H9 (cell line): ENCODE measurements at regions not wholly inside any gene's neighbourhood (a gene's known extent, or its start where the extent isn't known, plus 50 kb on each side); places are given as distances from the start of the nearest gene placed in this dataset.

Source experiments
- DNase-seq: peaks from one replicate; pipeline ENCODE4 v3.0.0-alpha.2; 2017
- H2AFZ ChIP-seq: one replicate; pipeline ENCODE4 v1.6.1; 2013; ENCODE audit warnings: mild to moderate bottlenecking, low read length, control low read depth, moderate library complexity
- H2AK5ac ChIP-seq: 2 replicates; pipeline ENCODE4 v1.6.1; 2013; ENCODE audit warnings: low read length, control low read depth, mixed read lengths; ENCODE audit not compliant: insufficient read length
- H2BK120ac ChIP-seq: one replicate; pipeline ENCODE4 v1.6.1; 2013; ENCODE audit warnings: low read depth, mild to moderate bottlenecking, low read length, control low read depth, inconsistent platforms; ENCODE audit not compliant: poor library complexity, severe bottlenecking
- H2BK12ac ChIP-seq: 2 replicates; pipeline ENCODE4 v1.6.1; 2013; ENCODE audit warnings: low read length, control low read depth, mixed read lengths, low read depth; ENCODE audit not compliant: insufficient read length
- H2BK15ac ChIP-seq: 2 replicates; pipeline ENCODE4 v1.6.1; 2013; ENCODE audit warnings: low read depth, low read length, control low read depth
- H2BK20ac ChIP-seq: one replicate; pipeline ENCODE4 v1.6.1; 2013; ENCODE audit warnings: low read depth, mild to moderate bottlenecking, low read length, control low read depth, inconsistent platforms; ENCODE audit not compliant: poor library complexity, severe bottlenecking
- H2BK5ac ChIP-seq: 2 replicates; pipeline ENCODE4 v1.6.1; 2013; ENCODE audit warnings: low read length, control low read depth, mixed read lengths; ENCODE audit not compliant: insufficient read length
- H3K14ac ChIP-seq: 2 replicates; pipeline ENCODE4 v1.6.1; 2013; ENCODE audit warnings: low read length, control low read depth; ENCODE audit not compliant: insufficient read depth
- H3K18ac ChIP-seq: 2 replicates; pipeline ENCODE4 v1.6.1; 2013; ENCODE audit warnings: low read depth, mild to moderate bottlenecking, mixed read lengths, low read length, control low read depth; ENCODE audit not compliant: insufficient read length
- H3K23ac ChIP-seq: 2 replicates; pipeline ENCODE4 v1.6.1; 2013; ENCODE audit warnings: low read length, control low read depth, mixed read lengths, low read depth; ENCODE audit not compliant: insufficient read length
- H3K23me2 ChIP-seq: 2 replicates; pipeline ENCODE4 v1.6.1; 2013; ENCODE audit warnings: low read depth, mild to moderate bottlenecking, mixed read lengths, low read length, control low read depth; ENCODE audit not compliant: insufficient read length, poor library complexity, severe bottlenecking
- H3K27ac ChIP-seq: 2 replicates; pipeline ENCODE4 v1.5.1; 2013; ENCODE audit warnings: low read length, control low read depth, mixed read lengths, low read depth; ENCODE audit not compliant: insufficient read length
- H3K27me3 ChIP-seq: 2 replicates; pipeline ENCODE4 v1.6.1; 2013; ENCODE audit warnings: low read length, control low read depth, inconsistent platforms; ENCODE audit not compliant: insufficient read depth
- H3K4ac ChIP-seq: 2 replicates; pipeline ENCODE4 v1.6.1; 2013; ENCODE audit warnings: low read depth, mild to moderate bottlenecking, control low read depth, inconsistent platforms, low read length, moderate library complexity
- H3K4me1 ChIP-seq: 2 replicates; pipeline ENCODE4 v1.6.1; 2013; ENCODE audit warnings: low read length, control low read depth, inconsistent platforms; ENCODE audit not compliant: insufficient read depth
- H3K4me2 ChIP-seq: 2 replicates; pipeline ENCODE4 v1.6.1; 2013; ENCODE audit warnings: low read length, control low read depth, mixed read lengths; ENCODE audit not compliant: insufficient read length, insufficient read depth
- H3K56ac ChIP-seq: 2 replicates; pipeline ENCODE4 v1.6.1; 2013; ENCODE audit warnings: low read depth, mild to moderate bottlenecking, mixed read lengths, low read length, control low read depth; ENCODE audit not compliant: insufficient read length
- H3K79me1 ChIP-seq: 2 replicates; pipeline ENCODE4 v1.6.1; 2013; ENCODE audit warnings: low read depth, mild to moderate bottlenecking, moderate library complexity, low read length, control low read depth, inconsistent platforms; ENCODE audit not compliant: insufficient read depth, poor library complexity, severe bottlenecking
- H3K79me2 ChIP-seq: 2 replicates; pipeline ENCODE4 v1.6.1; 2013; ENCODE audit warnings: low read length, control low read depth, inconsistent platforms; ENCODE audit not compliant: insufficient read depth
- H3K9ac ChIP-seq: 2 replicates; pipeline ENCODE4 v1.6.1; 2013; ENCODE audit warnings: low read length, control low read depth, mixed read lengths; ENCODE audit not compliant: insufficient read length; ENCODE audit errors: extremely low read depth
- H3K9me3 ChIP-seq: one replicate; pipeline ENCODE4 v1.6.1; 2013; ENCODE audit warnings: low read depth, low read length, inconsistent platforms; ENCODE audit not compliant: control insufficient read depth
- H3T11ph ChIP-seq: one replicate; pipeline ENCODE4 v1.6.1; 2013; ENCODE audit warnings: mild to moderate bottlenecking, low read length, control low read depth, inconsistent platforms
- H4K20me1 ChIP-seq: one replicate; pipeline ENCODE4 v1.6.1; 2013; ENCODE audit not compliant: control insufficient read depth, insufficient read length, insufficient read depth
- H4K5ac ChIP-seq: 2 replicates; pipeline ENCODE4 v1.6.1; 2013; ENCODE audit warnings: low read depth, mild to moderate bottlenecking, mixed read lengths, low read length, control low read depth; ENCODE audit not compliant: insufficient read length
- H4K8ac ChIP-seq: replicated peaks from 2 replicates; pipeline ENCODE4 v1.6.1; 2013; ENCODE audit warnings: low read length, control low read depth, mixed read lengths, low read depth; ENCODE audit not compliant: insufficient read length
- H4K91ac ChIP-seq: 2 replicates; pipeline ENCODE4 v1.6.1; 2013; ENCODE audit warnings: low read depth, mild to moderate bottlenecking, moderate library complexity, mixed read lengths, low read length, control low read depth; ENCODE audit not compliant: insufficient read length
- H3K27ac Mint-ChIP-seq, 3 experiments: 2 replicates in 2 of 3; 3 replicates in 1 of 3; pipeline ENCODE4 v1.8.0; 2020 to 2021; ENCODE audit warnings: mixed read lengths in 3 of 3, mild to moderate bottlenecking in 1 of 3, moderate library complexity in 1 of 3
- H3K27me3 Mint-ChIP-seq: 2 replicates; pipeline ENCODE4 v1.8.0; 2021; ENCODE audit warnings: low read depth, mild to moderate bottlenecking, moderate library complexity, mixed read lengths
- H3K36me3 Mint-ChIP-seq, 3 experiments: 2 replicates in 2 of 3; 3 replicates in 1 of 3; pipeline ENCODE4 v1.8.0; 2020 to 2021; ENCODE audit warnings: low read depth in 3 of 3, mixed read lengths in 3 of 3; ENCODE audit not compliant: insufficient read depth in 1 of 3
- H3K4me1 Mint-ChIP-seq, 2 experiments: 2 replicates each; pipeline ENCODE4 v1.8.0; 2020; ENCODE audit warnings: mixed read lengths in 2 of 2
- H3K4me3 Mint-ChIP-seq, 2 experiments: 2 replicates in 1 of 2; 3 replicates in 1 of 2; pipeline ENCODE4 v1.8.0; 2020 to 2021; ENCODE audit warnings: mild to moderate bottlenecking in 2 of 2, mixed read lengths in 2 of 2, moderate library complexity in 1 of 2
- H3K9me3 Mint-ChIP-seq, 2 experiments: 2 replicates in 1 of 2; 3 replicates in 1 of 2; pipeline ENCODE4 v1.8.0; 2020; ENCODE audit warnings: mild to moderate bottlenecking in 2 of 2, mixed read lengths in 2 of 2, moderate library complexity in 1 of 2
- CTCF ChIP-seq: fragments of 200-600 bp; sonication (generic); conservative IDR thresholded peaks from 3 replicates; pipeline ENCODE4 v1.8.0; 2021; ENCODE audit warnings: antibody characterized with exemption, mild to moderate bottlenecking
- WGBS: extraction: QIAGEN DNeasy Blood & Tissue Kit; methylation state at CpG from one replicate; pipeline ENCODE4 v1.1.7; 2013; ENCODE audit warnings: missing lambda C conversion rate, low lambda C conversion rate, mixed read lengths; ENCODE audit not compliant: insufficient read length; ENCODE audit errors: extremely low coverage; 5-methylcytosine and 5-hydroxymethylcytosine counted together

- H4K8ac ChIP-seq: no peak overlapping the region
- H2BK15ac ChIP-seq: no peak overlapping the region
- peaks cover 0 to 54% of the 10 kb centered on the region in 2 experiments; a peak in 2 of 5 replicates for H3K9me3 Mint-ChIP-seq
- H2AFZ ChIP-seq: no peak overlapping the region
- H3K9ac ChIP-seq: no peak overlapping the region
- peaks cover 0 to 3% (median 0%) of the 10 kb centered on the region in 3 experiments; a peak in 1 of 7 replicates for H3K36me3 Mint-ChIP-seq
- H3K23ac ChIP-seq: no peak overlapping the region
- no CpG with 5 or more reads among the region's 5 CpGs for WGBS
- no peak overlapping the region for H3K56ac ChIP-seq
- no peak overlapping the region for H3K27ac Mint-ChIP-seq
- H2BK20ac ChIP-seq: no peak overlapping the region
- no peaks in the 10 kb centered on the region for H3K79me2 ChIP-seq
- H3K18ac ChIP-seq: no peak overlapping the region
- DNase-seq: no peak
- H3K9me3 ChIP-seq: no peaks in the 10 kb centered on the region
- H3K23me2 ChIP-seq: no peaks in the 10 kb centered on the region
- no peak overlapping the region for H2BK12ac ChIP-seq
- H3K27me3 Mint-ChIP-seq: peaks cover 2% of the 10 kb centered on the region
- H4K91ac ChIP-seq: no peak overlapping the region
- H3K27ac ChIP-seq: no peak overlapping the region
- no peak overlapping the region for H3K14ac ChIP-seq
- no peak for TF ChIP-seq CTCF
- H3K4me2 ChIP-seq: no peak overlapping the region
- H3K4me1 ChIP-seq: peaks cover 2% of the 10 kb centered on the region; the same call in 1 of the 2 replicates
- no peak overlapping the region for H3K4me3 Mint-ChIP-seq
- no peak overlapping the region for H3K4ac ChIP-seq
- H2AK5ac ChIP-seq: no peak overlapping the region
- H4K5ac ChIP-seq: no peak overlapping the region
- no peaks in the 10 kb centered on the region for H4K20me1 ChIP-seq
- no peaks in the 10 kb centered on the region for H3K79me1 ChIP-seq
- no peak overlapping the region for H3T11ph ChIP-seq
- no peak overlapping the region for H2BK5ac ChIP-seq
- no peaks in the 10 kb centered on the region for H3K27me3 ChIP-seq
- peaks cover 31 to 35% of the 10 kb centered on the region in 2 experiments for H3K4me1 Mint-ChIP-seq
- no peak overlapping the region for H2BK120ac ChIP-seq
Observed at GRCh38 chrX:9337046-9337445, 127.8 kb upstream of the TBL1X start.
